ENCODE measurements at regions not wholly inside any gene's neighbourhood (a gene's known extent, or its start where the extent isn't known, plus 50 kb on each side); places are given as distances from the start of the nearest gene placed in this dataset.

- no peaks in the 10 kb centered on the region for H3K27me3 Mint-ChIP-seq (ENCODE audit: low read depth)
- no peaks in the 10 kb centered on the region for H3K9me3 Mint-ChIP-seq
- CTCF ChIA-PET, result no interaction called here
- no peak for DNase-seq
- no peaks in the 10 kb centered on the region for H3K4me1 Mint-ChIP-seq (ENCODE audit: low read depth)
- H3K27ac Mint-ChIP-seq, result no peak overlapping the region
- no peak overlapping the region for H3K4me3 Mint-ChIP-seq
- H3K36me3 Mint-ChIP-seq (ENCODE audit: low read depth), result no peaks in the 10 kb centered on the region
- intact Hi-C loops (cut with micrococcal nuclease), result no loop called here
Observed at GRCh38 chr9:88684845-88685244, 149.9 kb downstream of the NXNL2 start.

- no peak overlapping the region for H3K4me3 Mint-ChIP-seq
- no peaks in the 10 kb centered on the region for H3K4me1 Mint-ChIP-seq (ENCODE audit: low read depth)
- H3K9me3 Mint-ChIP-seq, result no peaks in the 10 kb centered on the region
Observed at GRCh38 chr9:88685966-88686365, 151.0 kb downstream of the NXNL2 start.

GRCh38 chr9:88689509-88690298, 154.7 kb downstream of the NXNL2 start:
- no peaks in the 10 kb centered on the region for H3K9me3 Mint-ChIP-seq
- no peaks in the 10 kb centered on the region for H3K36me3 Mint-ChIP-seq (ENCODE audit: low read depth)
- no peak overlapping the region for H3K27ac Mint-ChIP-seq
- no peaks in the 10 kb centered on the region for H3K27me3 Mint-ChIP-seq (ENCODE audit: low read depth)
- no peak for DNase-seq
- CTCF ChIA-PET, result interaction anchor here (0.9 kb wide), 1 partner anchor 485 kb away, joined by 4 read pairs; no protein-coding TSS in a partner anchor
- H3K4me1 Mint-ChIP-seq (ENCODE audit: low read depth), result no peaks in the 10 kb centered on the region
- no peak overlapping the region for H3K4me3 Mint-ChIP-seq
- intact Hi-C loops (cut with micrococcal nuclease), result no loop called here

More at GRCh38 chr9:88685966-88686365, 151.0 kb downstream of the NXNL2 start:
- DNase-seq, result no peak
- CTCF ChIA-PET, result no interaction called here
- no peaks in the 10 kb centered on the region for H3K27me3 Mint-ChIP-seq (ENCODE audit: low read depth)
- intact Hi-C loops (cut with micrococcal nuclease), result no loop called here
- no peaks in the 10 kb centered on the region for H3K36me3 Mint-ChIP-seq (ENCODE audit: low read depth)
- no peak overlapping the region for H3K27ac Mint-ChIP-seq

GRCh38 chr9:88690628-88691027, 155.7 kb downstream of the NXNL2 start:
- no peak overlapping the region for H3K27ac Mint-ChIP-seq
- DNase-seq, result no peak
- no peak overlapping the region for H3K4me3 Mint-ChIP-seq
- no peaks in the 10 kb centered on the region for H3K9me3 Mint-ChIP-seq
- H3K36me3 Mint-ChIP-seq (ENCODE audit: low read depth), result no peaks in the 10 kb centered on the region
- intact Hi-C loops (cut with micrococcal nuclease), result no loop called here
- H3K4me1 Mint-ChIP-seq (ENCODE audit: low read depth), result no peaks in the 10 kb centered on the region
- CTCF ChIA-PET, result interaction anchor here (0.6 to 0.9 kb wide), 2 partner anchors 86 to 484 kb away, joined by 3 to 4 read pairs; no protein-coding TSS in a partner anchor
- H3K27me3 Mint-ChIP-seq (ENCODE audit: low read depth), result no peaks in the 10 kb centered on the region

- CTCF ChIA-PET, result no interaction called here
- DNase-seq, result no peak
- no peaks in the 10 kb centered on the region for H3K9me3 Mint-ChIP-seq
- no peak overlapping the region for H3K27ac Mint-ChIP-seq
- intact Hi-C loops (cut with micrococcal nuclease), result no loop called here
- H3K36me3 Mint-ChIP-seq (ENCODE audit: low read depth), result no peaks in the 10 kb centered on the region
- H3K4me1 Mint-ChIP-seq (ENCODE audit: low read depth), result no peaks in the 10 kb centered on the region
- H3K27me3 Mint-ChIP-seq (ENCODE audit: low read depth), result peaks cover 1% of the 10 kb centered on the region
- no peak overlapping the region for H3K4me3 Mint-ChIP-seq
Observed at GRCh38 chr9:88691091-88691490, 156.1 kb downstream of the NXNL2 start.

GRCh38 chr9:88691811-88692210, 156.8 kb downstream of the NXNL2 start:
- intact Hi-C loops (cut with micrococcal nuclease), result no loop called here
- Mint-ChIP-seq H3K4me1 (ENCODE audit: low read depth) (no peaks in the 10 kb centered on the region), H3K27me3 (ENCODE audit: low read depth) (peaks cover 3% of the 10 kb centered on the region), H3K4me3 (no peak overlapping the region), H3K36me3 (ENCODE audit: low read depth) (no peaks in the 10 kb centered on the region), H3K27ac (no peak overlapping the region), H3K9me3 (no peaks in the 10 kb centered on the region)
- DNase-seq, result no peak
- CTCF ChIA-PET, result no interaction called here

- H3K9me3 Mint-ChIP-seq, result no peaks in the 10 kb centered on the region
- H3K27ac Mint-ChIP-seq, result no peak overlapping the region
- no peak overlapping the region for H3K4me3 Mint-ChIP-seq
Observed at GRCh38 chr9:88692827-88693226, 157.8 kb downstream of the NXNL2 start.

GRCh38 chr9:88694625-88695024, 159.6 kb downstream of the NXNL2 start:
- no peaks in the 10 kb centered on the region for H3K9me3 Mint-ChIP-seq
- H3K27me3 Mint-ChIP-seq (ENCODE audit: low read depth), result peaks cover 10% of the 10 kb centered on the region
- H3K4me1 Mint-ChIP-seq (ENCODE audit: low read depth), result no peaks in the 10 kb centered on the region
- CTCF ChIA-PET, result no interaction called here
- intact Hi-C loops (cut with micrococcal nuclease), result no loop called here
- DNase-seq, result no peak
- no peaks in the 10 kb centered on the region for H3K36me3 Mint-ChIP-seq (ENCODE audit: low read depth)
- H3K4me3 Mint-ChIP-seq, result no peak overlapping the region
- no peak overlapping the region for H3K27ac Mint-ChIP-seq

More at GRCh38 chr9:88692827-88693226, 157.8 kb downstream of the NXNL2 start:
- Mint-ChIP-seq H3K27me3 (ENCODE audit: low read depth) (peaks cover 3% of the 10 kb centered on the region), H3K36me3 (ENCODE audit: low read depth) (no peaks in the 10 kb centered on the region), H3K4me1 (ENCODE audit: low read depth) (no peaks in the 10 kb centered on the region)
- CTCF ChIA-PET, result interaction anchor here (0.6 kb wide), 1 partner anchor 18 kb away, joined by 3 read pairs; no protein-coding TSS in a partner anchor
- DNase-seq, result no peak
- intact Hi-C loops (cut with micrococcal nuclease), result no loop called here

GRCh38 chr9:88696501-88696900, 161.5 kb downstream of the NXNL2 start:
- H3K27ac Mint-ChIP-seq, result no peak overlapping the region
- intact Hi-C loops (cut with micrococcal nuclease), result no loop called here
- no peaks in the 10 kb centered on the region for H3K4me1 Mint-ChIP-seq (ENCODE audit: low read depth)
- no peak for DNase-seq
- no peaks in the 10 kb centered on the region for H3K9me3 Mint-ChIP-seq
- CTCF ChIA-PET, result no interaction called here
- H3K4me3 Mint-ChIP-seq, result no peak overlapping the region
- peaks cover 10% of the 10 kb centered on the region for H3K27me3 Mint-ChIP-seq (ENCODE audit: low read depth)
- no peaks in the 10 kb centered on the region for H3K36me3 Mint-ChIP-seq (ENCODE audit: low read depth)

GRCh38 chr9:88697764-88698432, 162.9 kb downstream of the NXNL2 start:
- Mint-ChIP-seq H3K4me1 (ENCODE audit: low read depth) (no peaks in the 10 kb centered on the region), H3K27ac (no peak overlapping the region), H3K9me3 (no peaks in the 10 kb centered on the region), H3K36me3 (ENCODE audit: low read depth) (no peaks in the 10 kb centered on the region), H3K27me3 (ENCODE audit: low read depth) (peaks cover 10% of the 10 kb centered on the region), H3K4me3 (no peak overlapping the region)
- CTCF ChIA-PET, result interaction anchor here (0.6 kb wide), 1 partner anchor 11 kb away, joined by 4 read pairs; no protein-coding TSS in a partner anchor
- no peak for DNase-seq
- intact Hi-C loops (cut with micrococcal nuclease), result no loop called here

- no peak overlapping the region for H3K27ac Mint-ChIP-seq
- no peak overlapping the region for H3K4me3 Mint-ChIP-seq
- intact Hi-C loops (cut with micrococcal nuclease), result no loop called here
- no peaks in the 10 kb centered on the region for H3K9me3 Mint-ChIP-seq
- H3K36me3 Mint-ChIP-seq (ENCODE audit: low read depth), result no peaks in the 10 kb centered on the region
- CTCF ChIA-PET, result no interaction called here
- H3K27me3 Mint-ChIP-seq (ENCODE audit: low read depth), result peaks cover 7% of the 10 kb centered on the region
- H3K4me1 Mint-ChIP-seq (ENCODE audit: low read depth), result no peaks in the 10 kb centered on the region
- no peak for DNase-seq
Observed at GRCh38 chr9:88702985-88703384, 168.0 kb downstream of the NXNL2 start.

GRCh38 chr9:88706193-88707113, 171.5 kb downstream of the NXNL2 start:
- CTCF ChIA-PET, result no interaction called here
- Mint-ChIP-seq H3K27me3 (ENCODE audit: low read depth) (no peaks in the 10 kb centered on the region), H3K9me3 (no peaks in the 10 kb centered on the region), H3K36me3 (ENCODE audit: low read depth) (no peaks in the 10 kb centered on the region), H3K4me1 (ENCODE audit: low read depth) (no peaks in the 10 kb centered on the region), H3K27ac (no peak overlapping the region), H3K4me3 (no peak overlapping the region)
- no peak for DNase-seq
- intact Hi-C loops (cut with micrococcal nuclease), result no loop called here
